ENCODE measurements at regions not wholly inside any gene's neighbourhood (a gene's known extent, or its start where the extent isn't known, plus 50 kb on each side); places are given as distances from the start of the nearest gene placed in this dataset.

DNA sequence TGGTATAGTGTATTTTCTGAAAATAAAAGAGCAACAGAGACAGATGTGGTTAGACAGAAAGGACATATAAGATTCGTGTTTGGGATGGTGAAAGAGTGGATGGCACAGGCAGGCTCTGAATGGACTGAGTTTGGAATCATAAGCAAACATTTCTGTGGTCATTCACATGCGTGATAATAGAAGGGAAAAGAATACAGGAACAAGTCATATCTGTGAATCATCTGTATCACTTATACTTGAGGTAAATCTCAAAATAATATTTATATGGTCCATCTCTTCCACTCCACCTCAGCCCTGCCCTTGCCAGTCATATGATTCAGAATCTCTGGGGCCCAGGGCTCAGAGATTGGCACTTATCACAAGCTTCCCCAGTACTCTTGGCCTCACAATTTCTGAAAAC lies 535.1 kb downstream of the BCKDHB start:
- Histone ChIP-seq H3K4me3 (ENCODE audit: low read depth, low read length, poor library complexity, severe bottlenecking) (no peak overlapping the region), H4K20me1 (ENCODE audit: insufficient read depth, low read length) (no peaks in the 10 kb centered on the region), H3K4me1 (ENCODE audit: insufficient read depth, low read length, poor library complexity, severe bottlenecking) (no peaks in the 10 kb centered on the region), H3K79me2 (ENCODE audit: insufficient read depth, low read depth, low read length) (no peaks in the 10 kb centered on the region), H3K9me3 (ENCODE audit: low read length) (no peaks in the 10 kb centered on the region), H3K9me2 (ENCODE audit: insufficient read depth, low read length) (no peaks in the 10 kb centered on the region), H3K4me2 (ENCODE audit: low read length) (no peak overlapping the region), H3K27ac (ENCODE audit: low read depth, low read length, poor library complexity, severe bottlenecking) (no peak overlapping the region), H3K36me3 (ENCODE audit: insufficient read depth, low read length) (no peaks in the 10 kb centered on the region), H2AFZ (ENCODE audit: low read length) (no peak overlapping the region)
- POLR2A ChIA-PET = no interaction called here
- intact Hi-C loops (cut with micrococcal nuclease; ENCODE audit: unreplicated experiment) = no loop called here
- BruUV-seq (replicated peaks) = no TSS peak
- CTCF ChIA-PET (ENCODE audit: unreplicated experiment) = no interaction called here
- TF ChIP-seq EZH2phosphoT487 (IDR thresholded peaks at IDR 0.05; ENCODE audit: borderline replicate concordance, low read depth, low read length) = no peak
- TF ChIP-seq, protein P1, sequence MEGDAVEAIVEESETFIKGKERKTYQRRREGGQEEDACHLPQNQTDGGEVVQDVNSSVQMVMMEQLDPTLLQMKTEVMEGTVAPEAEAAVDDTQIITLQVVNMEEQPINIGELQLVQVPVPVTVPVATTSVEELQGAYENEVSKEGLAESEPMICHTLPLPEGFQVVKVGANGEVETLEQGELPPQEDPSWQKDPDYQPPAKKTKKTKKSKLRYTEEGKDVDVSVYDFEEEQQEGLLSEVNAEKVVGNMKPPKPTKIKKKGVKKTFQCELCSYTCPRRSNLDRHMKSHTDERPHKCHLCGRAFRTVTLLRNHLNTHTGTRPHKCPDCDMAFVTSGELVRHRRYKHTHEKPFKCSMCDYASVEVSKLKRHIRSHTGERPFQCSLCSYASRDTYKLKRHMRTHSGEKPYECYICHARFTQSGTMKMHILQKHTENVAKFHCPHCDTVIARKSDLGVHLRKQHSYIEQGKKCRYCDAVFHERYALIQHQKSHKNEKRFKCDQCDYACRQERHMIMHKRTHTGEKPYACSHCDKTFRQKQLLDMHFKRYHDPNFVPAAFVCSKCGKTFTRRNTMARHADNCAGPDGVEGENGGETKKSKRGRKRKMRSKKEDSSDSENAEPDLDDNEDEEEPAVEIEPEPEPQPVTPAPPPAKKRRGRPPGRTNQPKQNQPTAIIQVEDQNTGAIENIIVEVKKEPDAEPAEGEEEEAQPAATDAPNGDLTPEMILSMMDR (conservative IDR thresholded peaks at IDR 0.05; ENCODE audit: low read length) = no peak
- DNase-seq (ENCODE audit: low spot score) = no peak

- H3K9me2 ChIP-seq (ENCODE audit: insufficient read depth, low read length) = no peaks in the 10 kb centered on the region
- no peaks in the 10 kb centered on the region for H4K20me1 ChIP-seq (ENCODE audit: insufficient read depth, low read length)
- H3K4me2 ChIP-seq (ENCODE audit: low read length) = no peak overlapping the region
- H3K9me3 ChIP-seq (ENCODE audit: low read length) = no peaks in the 10 kb centered on the region
- H3K27ac ChIP-seq (ENCODE audit: low read depth, low read length, poor library complexity, severe bottlenecking) = no peak overlapping the region
- no peaks in the 10 kb centered on the region for H3K4me1 ChIP-seq (ENCODE audit: insufficient read depth, low read length, poor library complexity, severe bottlenecking)
- no peak overlapping the region for H2AFZ ChIP-seq (ENCODE audit: low read length)
- no peak overlapping the region for H3K4me3 ChIP-seq (ENCODE audit: low read depth, low read length, poor library complexity, severe bottlenecking)
- ChIA-PET CTCF (ENCODE audit: unreplicated experiment) (no interaction called here), POLR2A (no interaction called here)
- H3K36me3 ChIP-seq (ENCODE audit: insufficient read depth, low read length) = no peaks in the 10 kb centered on the region
- H3K79me2 ChIP-seq (ENCODE audit: insufficient read depth, low read depth, low read length) = no peaks in the 10 kb centered on the region
- intact Hi-C loops (cut with micrococcal nuclease; ENCODE audit: unreplicated experiment) = no loop called here
- TF ChIP-seq, protein P1 (conservative IDR thresholded peaks at IDR 0.05; ENCODE audit: low read length) = no peak
- no peak for TF ChIP-seq EZH2phosphoT487 (IDR thresholded peaks at IDR 0.05; ENCODE audit: borderline replicate concordance, low read depth, low read length)
- DNase-seq (ENCODE audit: low spot score) = no peak
- no TSS peak for BruUV-seq (replicated peaks)
These were observed 533.7 kb downstream of the BCKDHB start for GRCh38 chr6:80640176-80640575.

GRCh38 chr6:80639181-80639629 lies 532.7 kb downstream of the BCKDHB start:
- H3K4me3 ChIP-seq (ENCODE audit: low read depth, low read length, poor library complexity, severe bottlenecking) = no peak overlapping the region
- H3K4me2 ChIP-seq (ENCODE audit: low read length) = no peak overlapping the region
- H3K36me3 ChIP-seq (ENCODE audit: insufficient read depth, low read length) = no peaks in the 10 kb centered on the region
- ChIA-PET POLR2A (no interaction called here), CTCF (ENCODE audit: unreplicated experiment) (no interaction called here)
- no peak overlapping the region for H3K27ac ChIP-seq (ENCODE audit: low read depth, low read length, poor library complexity, severe bottlenecking)
- H3K79me2 ChIP-seq (ENCODE audit: insufficient read depth, low read depth, low read length) = no peaks in the 10 kb centered on the region
- H3K9me2 ChIP-seq (ENCODE audit: insufficient read depth, low read length) = no peaks in the 10 kb centered on the region
- H4K20me1 ChIP-seq (ENCODE audit: insufficient read depth, low read length) = no peaks in the 10 kb centered on the region
- intact Hi-C loops (cut with micrococcal nuclease; ENCODE audit: unreplicated experiment) = no loop called here
- no peaks in the 10 kb centered on the region for H3K9me3 ChIP-seq (ENCODE audit: low read length)
- no peak for DNase-seq (ENCODE audit: low spot score)
- H3K4me1 ChIP-seq (ENCODE audit: insufficient read depth, low read length, poor library complexity, severe bottlenecking) = no peaks in the 10 kb centered on the region
- TF ChIP-seq, protein P1 (conservative IDR thresholded peaks at IDR 0.05; ENCODE audit: low read length) = no peak
- TF ChIP-seq EZH2phosphoT487 (IDR thresholded peaks at IDR 0.05; ENCODE audit: borderline replicate concordance, low read depth, low read length) = no peak
- H2AFZ ChIP-seq (ENCODE audit: low read length) = no peak overlapping the region
- BruUV-seq (replicated peaks) = no TSS peak
